ENCODE measurements at regions not wholly inside any gene's neighbourhood (a gene's known extent, or its start where the extent isn't known, plus 50 kb on each side); places are given as distances from the start of the nearest gene placed in this dataset.
"Not testable (repeated sequence)": the region's sequence is repeated elsewhere in the genome, so short reads cannot be mapped to it uniquely, and the experiment has no call there.

DNA sequence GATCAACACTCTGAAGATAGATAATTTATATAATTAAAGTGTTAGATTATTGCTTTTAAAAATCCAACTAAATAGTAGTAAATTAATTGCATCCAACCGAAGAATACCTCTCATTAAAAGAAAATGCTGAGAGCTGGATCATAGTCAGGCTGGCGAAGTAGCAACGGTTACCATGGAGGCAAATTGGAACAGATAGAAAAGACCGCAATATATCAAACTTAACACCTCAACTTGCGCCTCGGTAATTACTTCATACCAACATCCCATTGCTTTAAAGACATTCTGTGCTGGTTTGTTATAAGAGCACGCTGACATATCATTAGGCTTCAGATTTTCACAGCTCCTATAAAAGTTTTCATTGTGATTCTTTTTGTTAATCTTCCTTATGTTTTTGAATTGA, 183.8 kb upstream of the ZC3H15 start:
- DNase-seq (ENCODE audit: low read depth), result no peak

DNA sequence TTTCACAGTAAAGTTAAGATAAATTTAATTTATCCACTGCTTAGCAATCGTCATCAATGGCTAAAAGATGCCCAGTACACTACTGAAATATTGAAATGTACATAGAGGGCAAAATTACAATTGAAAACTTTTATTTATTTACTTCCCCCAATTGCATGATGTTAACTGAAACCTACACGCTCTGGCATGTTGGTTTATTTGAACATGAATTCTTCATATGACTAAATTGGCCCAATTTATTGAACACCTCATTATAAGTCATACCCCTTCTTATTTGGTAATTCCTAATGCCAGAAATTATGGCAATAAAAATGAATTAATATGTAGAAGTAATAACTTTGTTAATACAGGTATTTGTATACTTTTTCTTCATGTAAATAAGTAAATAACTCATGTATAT, 183.0 kb upstream of the ZC3H15 start:
- no peak for DNase-seq (ENCODE audit: low read depth)

DNA sequence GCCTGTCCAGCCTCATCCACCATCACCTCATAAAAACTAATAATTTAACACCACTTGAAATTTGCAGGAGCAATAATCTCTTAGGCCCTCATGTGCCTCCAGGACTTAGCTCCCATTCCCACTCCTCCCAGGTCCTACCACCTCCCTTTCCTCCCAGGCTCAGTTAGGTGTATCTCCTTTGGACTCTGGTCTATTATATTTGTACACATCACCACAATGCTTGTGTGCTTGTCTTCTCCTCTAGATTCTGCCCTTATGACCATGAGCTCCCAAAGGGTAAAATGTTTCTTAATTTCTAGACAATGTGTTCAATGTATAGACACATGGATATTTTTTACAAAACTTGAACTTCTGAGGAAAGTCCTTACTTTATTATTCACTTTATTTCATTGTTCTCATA, 182.0 kb upstream of the ZC3H15 start:
- no peak for DNase-seq (ENCODE audit: low read depth)

DNA sequence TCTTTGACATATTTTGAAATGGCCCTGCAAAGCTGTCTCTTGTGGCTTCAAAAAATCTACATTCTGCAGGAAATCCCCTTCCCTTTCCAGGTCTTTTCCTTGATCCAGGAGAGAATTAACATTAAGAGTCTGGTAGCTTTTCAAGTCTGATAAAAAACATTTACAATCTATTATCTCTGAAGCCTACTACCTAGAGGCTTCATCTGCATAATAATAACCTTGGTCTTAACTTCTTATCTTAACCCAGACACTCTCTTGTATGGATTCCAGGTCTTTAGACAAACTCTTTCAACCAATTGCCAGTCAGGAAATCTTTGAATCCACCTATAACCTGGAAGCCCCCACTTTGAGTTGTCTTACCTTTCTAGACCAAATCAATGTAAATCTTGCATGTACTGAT, 179.3 kb upstream of the ZC3H15 start:
- no peak for DNase-seq (ENCODE audit: low read depth)

DNA sequence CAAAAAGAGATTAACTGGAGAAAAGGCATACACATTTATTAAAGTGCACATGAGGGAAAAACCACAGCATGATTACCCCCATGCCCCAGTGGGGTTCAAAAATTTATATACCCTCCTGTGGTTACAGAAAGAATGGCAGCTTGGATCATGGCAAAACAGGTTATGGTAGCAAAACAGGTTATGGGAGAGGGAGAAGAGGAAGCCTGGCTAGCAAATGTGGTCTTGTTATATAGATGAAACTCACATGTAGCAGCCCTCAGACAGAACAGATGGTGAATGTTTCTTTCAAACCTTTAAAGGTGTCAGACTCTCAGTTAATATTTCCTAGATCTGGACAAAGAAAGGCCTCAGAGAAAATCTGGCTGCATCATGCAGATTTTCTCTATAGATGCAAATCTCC, 178.2 kb upstream of the ZC3H15 start:
- no peak for DNase-seq (ENCODE audit: low read depth)

DNA sequence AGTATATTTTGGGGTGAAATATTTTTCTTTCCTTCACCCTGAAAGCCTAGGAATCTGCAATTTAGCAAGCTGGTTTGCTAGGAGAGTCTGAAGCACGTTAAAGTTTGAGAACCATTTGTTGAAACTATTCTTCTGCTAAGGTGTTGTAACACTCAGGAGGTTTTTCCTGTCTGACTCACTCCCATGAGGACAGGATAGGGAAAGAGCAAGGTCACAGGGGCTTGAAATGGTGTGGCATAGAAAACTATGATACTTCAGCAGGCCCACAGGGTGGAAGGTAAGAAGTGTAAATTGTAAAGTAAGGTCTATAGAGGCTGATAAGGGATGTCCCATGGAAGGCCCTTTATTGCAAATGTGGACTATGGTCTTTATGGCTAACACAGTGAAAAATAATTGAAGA, 177.7 kb upstream of the ZC3H15 start:
- DNase-seq (ENCODE audit: low read depth), result no peak

DNA sequence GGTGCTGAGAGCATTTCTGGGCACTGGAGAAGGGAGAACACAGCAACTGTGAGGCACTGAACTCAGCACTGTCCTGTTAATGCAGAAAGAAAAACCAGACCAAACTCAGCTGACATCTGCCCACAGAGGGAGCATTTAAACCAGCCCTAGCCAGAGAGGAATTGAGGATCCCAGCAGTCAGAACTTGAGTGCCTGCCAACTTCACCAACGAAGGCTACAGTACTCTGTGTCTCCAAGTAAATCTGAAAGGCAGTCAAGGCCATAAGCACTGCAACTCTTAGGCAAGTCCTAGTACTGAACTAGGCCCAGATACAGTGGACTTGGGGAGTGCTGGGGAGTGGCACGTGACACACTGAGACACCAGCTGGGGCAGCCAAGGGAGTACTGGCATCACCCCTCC, 176.2 kb upstream of the ZC3H15 start:
- no peak for DNase-seq (ENCODE audit: low read depth)

DNA sequence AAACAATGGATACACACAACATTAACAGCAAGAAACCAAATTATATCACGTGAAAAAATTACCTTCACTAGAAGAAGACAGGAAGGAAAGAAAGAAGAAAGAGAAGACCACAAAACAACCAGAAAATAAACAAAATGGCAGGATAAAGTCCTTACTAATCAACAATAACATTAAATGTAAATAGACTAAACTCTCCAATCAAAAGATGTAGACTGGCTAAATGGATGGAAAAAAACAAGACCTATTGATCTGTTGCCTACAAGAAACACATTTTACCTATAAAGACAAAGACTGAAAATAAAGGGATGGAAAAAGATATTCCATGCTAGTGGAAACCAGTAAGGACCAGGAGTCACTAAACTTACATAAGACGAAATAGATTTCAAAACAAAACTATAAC, 167.0 kb upstream of the ZC3H15 start:
- no peak for DNase-seq (ENCODE audit: low read depth)

DNA sequence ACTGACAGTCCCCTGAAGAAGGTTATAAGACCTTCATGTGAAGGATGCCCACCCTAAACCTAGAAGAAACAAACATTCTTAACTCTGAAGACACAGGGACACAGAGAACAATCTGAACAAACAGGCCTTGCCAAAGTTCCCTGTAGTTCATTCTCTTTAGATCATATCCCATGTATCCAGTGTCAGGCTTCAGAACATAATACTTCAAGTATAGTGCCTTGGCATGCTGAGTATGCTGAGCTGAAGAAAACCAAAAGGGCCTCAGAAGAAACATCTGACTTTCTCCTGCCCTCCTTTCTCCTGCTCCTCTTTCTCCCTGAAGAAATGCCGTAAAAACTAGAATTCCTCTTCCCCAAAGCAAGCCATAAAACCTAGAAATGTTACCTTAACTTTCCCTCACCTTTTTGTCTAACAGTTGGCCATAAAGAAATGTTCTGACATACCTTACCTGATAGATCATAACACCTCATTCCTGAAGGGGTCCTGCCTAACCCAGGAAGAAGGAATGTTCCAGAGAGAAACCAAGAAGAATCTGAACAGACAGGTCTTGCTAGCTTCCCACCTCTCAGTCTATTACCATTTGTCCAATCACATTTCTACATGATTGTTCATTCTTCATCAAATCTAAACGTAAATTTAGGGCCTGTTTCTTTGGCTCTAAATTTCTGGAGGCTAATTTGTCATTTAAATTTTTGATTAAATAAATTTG, 160.1 kb upstream of the ZC3H15 start:
- DNase-seq (ENCODE audit: low read depth), result no peak

DNA sequence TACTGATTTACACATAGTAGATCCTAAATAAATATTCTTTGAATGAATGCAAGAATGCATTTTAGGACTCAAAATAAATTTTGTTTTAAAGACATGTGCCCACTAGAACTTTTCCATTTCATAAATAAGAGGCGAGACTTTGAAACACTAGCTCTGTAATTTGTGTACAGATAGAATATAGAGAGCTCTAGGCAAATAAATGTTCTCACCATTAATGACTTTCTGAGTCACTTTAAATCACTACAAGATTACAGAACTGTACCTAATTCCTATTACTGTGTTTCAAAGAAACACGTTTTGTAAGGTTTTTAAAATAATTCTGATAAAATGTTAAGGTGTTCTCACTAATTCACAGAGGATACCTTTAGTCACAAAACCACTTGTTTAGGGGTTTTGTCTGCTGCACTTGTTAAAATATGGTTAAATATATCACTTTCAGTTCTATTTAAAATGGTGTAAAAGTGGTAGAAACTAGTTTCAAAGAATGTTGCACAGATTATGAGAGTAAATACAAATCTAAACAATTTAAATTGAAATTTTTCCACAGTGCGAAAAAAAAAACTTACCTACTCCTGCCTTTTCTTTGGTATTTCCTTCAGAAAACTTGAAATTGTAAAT, 158.7 kb upstream of the ZC3H15 start:
- no peak for DNase-seq (ENCODE audit: low read depth)

DNA sequence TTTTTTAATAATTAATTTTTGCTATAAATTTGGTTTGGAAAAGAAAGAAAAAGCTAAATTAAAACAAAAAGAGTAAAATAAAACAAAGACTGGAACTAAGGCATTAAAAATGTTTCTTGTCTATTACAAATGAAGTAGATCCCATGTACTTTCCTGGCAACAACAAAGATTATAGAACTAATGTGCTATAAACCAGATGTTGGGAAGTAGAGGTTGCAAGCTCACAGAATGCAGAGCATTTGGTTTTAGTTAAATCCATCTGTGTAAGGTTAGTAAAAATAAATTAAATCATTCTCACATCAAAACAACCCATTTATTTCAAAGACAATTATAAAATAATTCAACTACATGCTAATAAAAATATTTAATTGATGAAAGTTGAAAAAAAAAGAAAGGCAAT, 157.2 kb upstream of the ZC3H15 start:
- DNase-seq (ENCODE audit: low read depth), result no peak

DNA sequence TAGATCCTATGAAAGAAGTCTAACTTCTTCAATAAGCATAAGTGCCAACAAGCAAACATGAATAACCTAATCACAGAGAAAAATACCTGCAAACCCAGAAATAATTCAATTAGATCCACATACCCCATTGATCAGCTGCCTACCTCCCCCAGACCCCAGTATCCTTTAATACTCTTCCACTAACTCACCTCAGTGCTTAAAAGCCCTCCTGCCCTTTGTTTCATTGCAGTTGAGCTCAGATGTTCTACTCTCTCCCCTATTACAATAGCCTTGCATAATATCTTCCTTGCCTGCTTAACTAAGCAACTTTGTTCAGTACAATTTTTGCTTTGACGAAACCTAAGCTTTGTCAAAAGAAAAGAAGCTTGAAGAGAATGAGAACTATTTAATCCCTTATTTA, 156.0 kb upstream of the ZC3H15 start:
- DNase-seq (ENCODE audit: low read depth), result no peak

DNA sequence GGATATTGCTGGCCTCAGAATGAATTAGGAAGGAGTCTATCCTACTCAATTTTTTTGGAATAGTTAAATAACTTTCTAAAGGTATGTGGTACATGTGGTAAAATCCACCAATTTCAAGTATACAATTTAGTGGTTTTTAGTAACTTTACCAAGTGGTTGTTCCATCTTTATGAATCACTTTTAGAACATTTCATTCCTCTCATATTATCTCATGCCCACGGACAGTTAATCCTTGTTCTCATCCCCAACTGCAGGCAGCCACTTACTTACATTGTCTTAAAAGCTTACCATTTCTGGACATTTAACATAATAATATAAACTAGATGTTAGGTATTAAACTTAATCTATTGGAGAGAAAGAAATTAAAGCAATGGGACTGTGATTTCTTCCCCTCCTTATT, 146.3 kb upstream of the ZC3H15 start:
- no peak for DNase-seq (ENCODE audit: low read depth)

DNA sequence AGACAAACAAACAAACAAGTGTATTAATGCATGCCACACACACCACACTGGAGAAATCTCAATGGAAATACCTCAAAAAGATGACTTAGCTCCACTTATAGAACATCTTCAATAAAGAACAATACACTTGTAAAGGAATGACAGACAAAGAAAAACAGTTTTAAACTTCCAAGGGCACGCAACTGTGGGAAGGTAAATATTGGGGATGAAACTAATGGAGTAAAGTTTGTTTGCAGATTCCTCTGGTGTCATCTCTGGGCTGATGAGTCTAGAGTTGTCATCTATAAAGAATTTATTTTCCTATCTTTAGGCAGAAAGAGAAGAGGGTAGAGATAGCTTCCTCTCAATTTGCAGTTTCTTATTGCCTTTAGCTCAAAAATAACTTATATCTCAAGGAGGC, 144.0 kb upstream of the ZC3H15 start:
- DNase-seq (ENCODE audit: low read depth), result no peak

DNA sequence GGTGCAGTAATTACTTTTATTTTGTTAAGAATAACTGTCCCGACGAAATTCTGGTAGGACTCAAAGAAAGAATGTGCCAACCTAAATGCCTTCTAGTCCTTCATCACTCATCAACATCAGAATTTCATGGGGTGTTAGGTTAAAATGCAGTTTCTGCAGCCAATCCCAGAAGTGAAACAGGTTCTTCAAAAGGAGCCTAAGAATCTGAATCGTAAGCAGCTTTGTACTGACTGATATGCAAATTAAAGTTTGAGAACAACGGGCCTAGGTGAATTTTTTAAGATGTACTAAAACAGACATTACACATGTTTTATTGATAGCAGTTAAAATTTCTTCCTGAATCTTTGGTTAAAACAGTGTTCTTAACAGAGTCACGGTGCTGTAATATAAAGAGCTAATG, 140.3 kb upstream of the ZC3H15 start:
- no peak for DNase-seq (ENCODE audit: low read depth)

DNA sequence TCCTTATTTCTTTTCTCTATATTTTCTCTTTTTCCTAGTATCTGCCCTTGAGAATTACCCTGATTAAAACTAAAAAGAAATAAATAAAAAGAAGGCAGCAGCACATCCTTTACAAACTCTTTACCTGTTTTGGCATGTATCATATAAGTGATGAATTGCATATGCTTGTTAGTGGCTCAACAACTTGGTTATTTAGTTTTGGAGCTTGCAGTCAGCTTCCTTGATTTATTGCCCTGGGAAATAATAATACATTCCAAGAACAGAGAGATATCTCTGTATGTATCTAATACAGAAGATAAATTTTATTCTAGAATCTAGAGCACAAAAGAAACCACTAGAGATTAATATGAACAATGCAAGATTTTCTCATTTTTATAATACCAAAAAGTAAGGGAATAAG, 139.8 kb upstream of the ZC3H15 start:
- no peak for DNase-seq (ENCODE audit: low read depth)

DNA sequence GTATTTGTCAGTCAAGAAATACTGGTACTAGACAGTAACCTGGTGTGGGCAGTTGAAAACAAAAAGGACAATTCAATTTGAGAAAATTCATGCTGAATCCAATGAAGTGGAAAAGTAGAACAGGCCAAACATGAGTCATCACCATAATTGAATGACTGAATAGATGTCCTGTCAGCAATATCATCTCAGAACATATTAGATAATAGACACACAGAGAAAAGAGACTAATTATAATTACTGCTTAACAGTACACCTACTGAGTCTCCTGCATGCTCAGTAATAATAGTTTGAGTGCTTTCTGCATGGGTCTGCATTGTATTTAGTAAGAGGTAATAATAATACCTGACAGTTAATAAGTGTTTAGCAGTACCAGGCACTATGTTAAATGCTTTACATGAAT, 138.6 kb upstream of the ZC3H15 start:
- DNase-seq (ENCODE audit: low read depth), result no peak

DNA sequence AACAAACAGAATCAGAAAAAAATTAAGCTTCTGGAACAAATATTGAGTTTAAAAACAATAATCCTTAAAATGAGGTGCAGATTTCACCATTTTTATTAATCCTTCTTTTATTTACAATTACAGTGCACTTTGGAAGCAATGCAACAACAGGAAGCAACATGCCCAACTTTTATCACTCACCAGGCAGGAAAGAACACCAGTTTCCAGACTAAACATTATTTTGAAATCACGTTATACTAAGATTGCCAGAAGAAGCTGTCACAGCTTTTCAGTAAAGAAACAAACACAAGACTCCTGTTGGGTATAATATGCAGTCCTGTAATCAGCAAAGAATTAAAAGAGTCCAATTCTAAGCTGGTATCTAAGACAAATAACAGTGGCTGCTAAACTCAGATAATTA, 137.9 kb upstream of the ZC3H15 start:
- DNase-seq (ENCODE audit: low read depth), result no peak

DNA sequence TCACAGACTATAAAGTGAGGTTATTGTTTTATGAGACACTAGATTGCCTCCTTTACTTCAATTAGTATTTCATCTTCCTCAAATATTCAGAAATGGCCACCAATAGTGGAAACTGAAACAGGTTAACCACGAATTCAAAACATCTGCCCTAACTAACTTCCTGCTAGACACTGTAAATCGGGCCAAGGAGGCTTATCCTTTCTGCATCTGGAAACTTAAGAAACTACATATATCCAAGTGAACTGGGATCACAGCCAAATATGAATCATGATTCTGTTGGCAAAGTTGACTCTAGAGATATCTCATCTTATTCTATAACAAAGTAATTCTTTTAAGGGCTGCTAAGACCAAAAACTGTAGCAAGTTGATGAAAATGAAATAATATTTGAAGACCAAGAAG, 136.6 kb upstream of the ZC3H15 start:
- DNase-seq (ENCODE audit: low read depth), result peak; percentile 40

DNA sequence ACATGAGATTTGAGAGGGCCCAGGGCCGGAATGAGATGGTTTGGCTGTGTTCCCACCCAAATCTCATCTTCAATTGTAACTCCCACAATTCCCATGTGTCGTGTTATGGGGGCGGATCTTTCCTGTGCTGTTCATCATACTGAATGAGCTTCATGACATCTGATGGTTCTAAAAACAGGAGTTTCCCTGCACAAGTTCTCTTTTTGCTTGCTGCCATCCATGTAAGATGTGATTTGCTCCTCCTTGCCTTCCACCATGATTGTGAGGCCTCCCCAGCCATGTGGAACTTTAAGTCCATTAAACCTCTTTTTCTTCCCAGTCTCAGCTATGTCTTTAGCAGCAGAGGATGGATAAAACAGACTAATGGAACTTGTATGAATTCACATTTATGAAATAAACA, 131.9 kb upstream of the ZC3H15 start:
- not testable (repeated sequence) for DNase-seq (ENCODE audit: low read depth)

DNA sequence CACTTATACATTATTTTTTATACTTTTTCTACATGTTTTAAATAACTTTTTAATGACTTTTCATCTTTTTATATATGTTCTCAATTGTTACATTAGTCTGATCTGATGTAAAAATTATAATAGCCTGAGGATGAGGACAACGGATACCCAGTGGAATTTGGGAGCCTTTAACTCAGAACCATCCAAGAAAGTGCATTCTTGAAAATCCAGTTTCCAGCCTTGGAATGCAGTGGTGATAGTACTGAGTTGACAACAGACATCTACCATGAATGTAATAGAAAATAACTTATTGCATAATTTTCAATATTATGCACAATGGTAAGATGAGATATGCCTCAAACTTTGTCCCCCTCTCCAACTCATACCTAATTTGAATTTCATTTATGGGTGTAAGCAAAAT, 120.7 kb upstream of the ZC3H15 start:
- DNase-seq (ENCODE audit: low read depth), result no peak

DNA sequence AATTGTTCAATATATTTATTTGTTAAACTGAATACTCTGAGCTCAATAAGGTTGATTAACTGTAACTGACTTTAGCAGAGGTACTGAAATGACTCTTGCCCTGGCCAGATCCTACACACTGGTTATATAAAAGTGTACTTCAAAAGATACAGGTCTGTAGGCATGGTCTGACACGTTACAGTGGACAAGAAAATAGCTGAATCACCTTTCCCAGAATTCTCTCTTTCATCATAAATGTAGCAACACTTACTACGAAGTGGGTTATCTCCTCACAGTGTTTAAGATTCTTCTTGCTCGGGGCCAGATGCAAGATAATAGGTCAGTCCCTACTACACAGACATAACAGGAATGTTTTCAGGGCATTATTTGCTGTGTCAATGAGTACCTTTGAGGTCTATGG, 107.0 kb upstream of the ZC3H15 start:
- no peak for DNase-seq (ENCODE audit: low read depth)

DNA sequence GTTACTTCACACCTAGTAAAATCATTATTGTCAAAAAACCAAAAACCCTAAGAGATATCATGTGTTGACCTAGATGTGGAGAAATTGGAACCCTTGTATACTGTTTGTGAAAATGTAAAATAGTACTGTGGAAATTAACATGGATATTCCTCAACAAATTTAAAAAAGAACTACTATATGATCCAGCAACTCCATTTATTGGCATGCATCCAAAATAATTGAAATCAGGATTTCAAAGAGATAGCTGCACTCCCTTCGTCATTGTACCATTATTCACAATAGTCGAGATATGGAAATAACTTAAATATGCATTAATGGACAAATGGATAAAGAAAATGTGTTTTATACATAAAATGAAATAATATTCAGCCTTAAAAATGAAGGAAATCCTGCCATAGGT, 105.3 kb upstream of the ZC3H15 start:
- no peak for DNase-seq (ENCODE audit: low read depth)

DNA sequence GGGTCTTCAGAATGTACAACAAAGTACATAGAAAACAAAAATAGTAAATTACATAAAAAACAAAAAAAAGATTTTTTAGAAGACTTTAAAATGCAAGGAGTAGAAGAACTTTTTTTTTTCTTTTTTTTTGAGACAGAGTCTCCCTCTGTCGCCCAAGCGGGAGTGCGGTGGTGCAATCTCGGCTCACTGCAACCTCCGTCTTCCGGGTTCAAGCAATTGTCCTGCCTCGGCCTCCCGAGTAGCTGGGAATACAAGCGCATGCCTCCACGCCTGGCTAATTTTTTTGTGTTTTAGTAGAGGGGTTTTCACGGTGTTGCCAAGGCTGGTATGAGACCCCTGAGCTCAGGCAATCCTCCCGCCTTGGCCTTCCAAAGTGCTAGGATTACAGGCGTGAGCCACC, 104.5 kb upstream of the ZC3H15 start:
- DNase-seq (ENCODE audit: low read depth), result no peak

All from HS-27A (cell line).